Adrenal gland (tissue), 9 donors: ENCODE measurements at regions not wholly inside any gene's neighbourhood (a gene's known extent, or its start where the extent isn't known, plus 50 kb on each side); places are given as distances from the start of the nearest gene placed in this dataset.

Source experiments
- DNase-seq, 7 donors: peaks; one replicate each; pipeline ENCODE4 v3.0.0-alpha.2; 2019 to 2020
- H3K27ac ChIP-seq, 5 donors: fragments of 200-600 bp; sonication (generic) in 4 of 5; 1 replicate in 3 of 5; 2 replicates in 2 of 5; pipeline versions ENCODE4 v1.5.1 to v1.8.0; 2016 to 2020; ENCODE audit warnings: mild to moderate bottlenecking in 1 of 5
- H3K27me3 ChIP-seq: fragments of 200-600 bp; 2 replicates; pipeline ENCODE4 v1.8.0; 2021
- H3K36me3 ChIP-seq, 2 donors: fragments of 200-600 bp; replicated peaks in 1 of 2; 1 replicate in 1 of 2; 2 replicates in 1 of 2; pipeline versions ENCODE4 v1.5.1 to v1.8.0; 2018 to 2022
- H3K4me1 ChIP-seq, 2 donors: fragments of 200-600 bp; replicated peaks in 1 of 2; 1 replicate in 1 of 2; 2 replicates in 1 of 2; pipeline versions ENCODE4 v1.5.1 to v1.8.0; 2018 to 2021
- H3K4me3 ChIP-seq, 4 donors: fragments of 200-600 bp; sonication (generic) in 3 of 4; one replicate each; pipeline ENCODE4 v1.5.1; 2016 to 2018
- H3K9me3 ChIP-seq, 3 donors: fragments of 200-600 bp; sonication (generic) in 1 of 3; replicated peaks in 1 of 3; 1 replicate in 2 of 3; 2 replicates in 1 of 3; pipeline versions ENCODE4 v1.5.1 to v1.8.0; 2016 to 2021
- POLR2A ChIP-seq, 2 donors: fragments of 450-650 bp; IDR thresholded peaks; one replicate each; pipeline ENCODE4 v1.6.1; 2017; ENCODE audit warnings: antibody characterized with exemption in 2 of 2, mild to moderate bottlenecking in 2 of 2, moderate library complexity in 1 of 2
- WGBS, 4 donors: extraction: QIAGEN DNeasy Blood & Tissue Kit in 2 of 4; methylation state at CpG; one replicate each; pipeline versions ENCODE4 v1.1.5 to v1.1.7; 2013 to 2017; 5-methylcytosine and 5-hydroxymethylcytosine counted together
- intact Hi-C, 2 donors: fragments of 100-400 bp; cut with DNase I; formaldehyde crosslinking; loops; one replicate each; pipeline versions ENCODE4 v1.14.1 to v1.15.0; 2022 to 2023
- TF ChIP-seq, protein P1 (sequence below), 6 experiments: fragments of 450-650 bp in 4 of 6; fragments of 200-600 bp in 2 of 6; sonication (generic) in 1 of 6; IDR thresholded peaks; 1 replicate in 5 of 6; 2 replicates in 1 of 6; pipeline versions ENCODE4 v1.5.1 to v1.8.0; 2016 to 2021; ENCODE audit warnings: antibody characterized with exemption in 6 of 6, mild to moderate bottlenecking in 2 of 6, moderate library complexity in 1 of 6
- donor health status: healthy with polysubstance abuse.
- donor health status: Bipolar disorder and iron deficiency.
- donor health status: DM: yes; HTN: yes; CAD: no.
- donor health status: DM: no; HTN: no; CAD: no.
- donor health status: DM: no; HTN: no; CAD: no.

DNA sequence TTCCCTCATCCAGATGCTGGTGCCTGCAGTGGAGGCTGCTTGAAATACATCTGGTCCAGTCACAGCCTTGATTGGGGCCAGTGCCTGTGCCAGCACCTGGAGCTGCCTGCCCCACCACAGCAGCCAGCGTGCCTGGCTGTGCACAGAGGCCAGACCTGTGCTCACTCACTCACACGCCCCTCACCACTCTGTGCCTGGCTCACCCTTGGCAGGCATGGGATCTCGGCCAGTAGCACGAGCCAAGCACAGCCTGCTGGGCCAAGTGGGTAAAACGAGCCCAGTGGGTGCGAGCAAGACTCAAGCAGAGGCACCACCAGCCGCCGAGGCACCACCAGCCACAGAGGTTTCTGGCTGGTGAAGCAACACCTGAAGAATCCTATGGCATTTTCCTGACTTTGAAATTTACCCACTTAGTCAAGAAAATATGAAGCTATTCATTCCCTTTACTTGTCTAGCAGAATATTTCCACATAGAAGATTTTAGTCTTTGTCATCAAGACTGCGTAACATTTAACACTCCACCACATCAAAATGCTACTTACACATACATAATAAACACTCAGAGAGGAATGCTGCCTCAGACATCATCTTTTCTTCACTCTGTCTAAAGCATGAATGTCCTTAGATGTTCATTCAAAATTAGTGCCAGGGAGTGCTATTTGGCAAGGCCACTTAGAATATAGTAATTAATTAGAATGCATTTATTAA is 424.3 kb upstream of the FAT3 start:
- intact Hi-C loops, result no loop called here
- DNase-seq, result no peak
- Histone ChIP-seq H3K4me3 (no peak overlapping the region), H3K9me3 (no peaks in the 10 kb centered on the region), H3K36me3 (no peaks in the 10 kb centered on the region), H3K27ac (no peak overlapping the region), H3K4me1 (peaks cover 0 to 2% of the 10 kb centered on the region in 2 donors), H3K27me3 (no peaks in the 10 kb centered on the region)
- WGBS, 4 donors, result 83 to 85% (median 84%) methylated on average over 2 to 9 of the region's 9 CpGs
- TF ChIP-seq, protein P1, sequence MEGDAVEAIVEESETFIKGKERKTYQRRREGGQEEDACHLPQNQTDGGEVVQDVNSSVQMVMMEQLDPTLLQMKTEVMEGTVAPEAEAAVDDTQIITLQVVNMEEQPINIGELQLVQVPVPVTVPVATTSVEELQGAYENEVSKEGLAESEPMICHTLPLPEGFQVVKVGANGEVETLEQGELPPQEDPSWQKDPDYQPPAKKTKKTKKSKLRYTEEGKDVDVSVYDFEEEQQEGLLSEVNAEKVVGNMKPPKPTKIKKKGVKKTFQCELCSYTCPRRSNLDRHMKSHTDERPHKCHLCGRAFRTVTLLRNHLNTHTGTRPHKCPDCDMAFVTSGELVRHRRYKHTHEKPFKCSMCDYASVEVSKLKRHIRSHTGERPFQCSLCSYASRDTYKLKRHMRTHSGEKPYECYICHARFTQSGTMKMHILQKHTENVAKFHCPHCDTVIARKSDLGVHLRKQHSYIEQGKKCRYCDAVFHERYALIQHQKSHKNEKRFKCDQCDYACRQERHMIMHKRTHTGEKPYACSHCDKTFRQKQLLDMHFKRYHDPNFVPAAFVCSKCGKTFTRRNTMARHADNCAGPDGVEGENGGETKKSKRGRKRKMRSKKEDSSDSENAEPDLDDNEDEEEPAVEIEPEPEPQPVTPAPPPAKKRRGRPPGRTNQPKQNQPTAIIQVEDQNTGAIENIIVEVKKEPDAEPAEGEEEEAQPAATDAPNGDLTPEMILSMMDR (IDR thresholded peaks at IDR 0.05), result no peak
- TF ChIP-seq POLR2A (IDR thresholded peaks at IDR 0.05), result no peak

DNA sequence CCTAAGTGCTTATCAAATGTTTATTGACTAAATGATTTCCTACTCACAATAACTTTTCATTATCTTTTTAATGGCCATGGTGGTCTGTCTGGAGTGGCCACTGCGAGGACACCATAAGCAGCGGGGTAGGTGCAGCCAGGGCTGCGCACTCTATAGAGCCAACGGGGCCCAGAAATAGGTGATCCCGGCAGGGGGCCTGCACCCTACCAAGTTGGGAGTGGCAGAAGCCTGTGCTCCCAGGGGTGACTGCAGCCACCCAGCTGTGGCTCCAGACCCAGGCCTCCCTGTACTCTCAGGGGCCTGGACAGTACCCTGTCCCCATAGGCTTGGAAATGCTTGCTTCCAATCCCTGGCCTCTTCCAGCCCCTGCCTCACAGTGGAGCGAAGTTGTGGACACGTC is 426.4 kb upstream of the FAT3 start:
- no peak for TF ChIP-seq POLR2A (IDR thresholded peaks at IDR 0.05)
- TF ChIP-seq, protein P1 (IDR thresholded peaks at IDR 0.05), result no peak
- intact Hi-C loops, result no loop called here
- no peaks in the 10 kb centered on the region for H3K27me3 ChIP-seq
- peaks cover 0 to 5% of the 10 kb centered on the region in 2 donors for H3K4me1 ChIP-seq
- no peak for DNase-seq
- no peak overlapping the region for H3K4me3 ChIP-seq
- H3K36me3 ChIP-seq, result no peaks in the 10 kb centered on the region
- H3K9me3 ChIP-seq, result no peaks in the 10 kb centered on the region
- H3K27ac ChIP-seq, result no peak overlapping the region
- WGBS, 4 donors, result 82 to 92% (median 86%) methylated on average over 6 to 7 of the region's 7 CpGs

DNA sequence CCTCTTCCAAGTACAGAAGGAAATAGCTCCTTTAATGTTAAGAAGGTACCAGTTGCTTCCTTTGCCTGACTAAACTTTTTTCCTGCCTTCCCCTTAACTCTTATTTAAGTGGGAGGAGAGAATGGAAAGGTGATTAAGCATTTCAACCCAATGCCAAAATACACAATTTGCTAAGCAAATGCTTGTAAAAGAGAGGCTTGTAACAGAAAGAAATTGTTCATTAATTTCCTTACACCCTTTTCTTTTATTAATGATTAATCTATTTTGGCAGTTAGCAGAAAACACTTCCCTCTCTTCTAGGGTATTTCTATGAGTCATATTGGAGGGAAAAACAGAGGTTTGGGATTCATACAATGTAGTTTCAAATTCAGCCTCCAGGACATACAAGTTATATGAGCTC is 427.6 kb upstream of the FAT3 start:
- H3K36me3 ChIP-seq, result no peaks in the 10 kb centered on the region
- no peak overlapping the region for H3K4me3 ChIP-seq
- intact Hi-C loops, result no loop called here
- H3K9me3 ChIP-seq, result no peaks in the 10 kb centered on the region
- no peak for DNase-seq
- peaks cover 0 to 5% of the 10 kb centered on the region in 2 donors for H3K4me1 ChIP-seq
- no peaks in the 10 kb centered on the region for H3K27me3 ChIP-seq
- no peak overlapping the region for H3K27ac ChIP-seq
- TF ChIP-seq, protein P1 (IDR thresholded peaks at IDR 0.05), result no peak
- TF ChIP-seq POLR2A (IDR thresholded peaks at IDR 0.05), result no peak

DNA sequence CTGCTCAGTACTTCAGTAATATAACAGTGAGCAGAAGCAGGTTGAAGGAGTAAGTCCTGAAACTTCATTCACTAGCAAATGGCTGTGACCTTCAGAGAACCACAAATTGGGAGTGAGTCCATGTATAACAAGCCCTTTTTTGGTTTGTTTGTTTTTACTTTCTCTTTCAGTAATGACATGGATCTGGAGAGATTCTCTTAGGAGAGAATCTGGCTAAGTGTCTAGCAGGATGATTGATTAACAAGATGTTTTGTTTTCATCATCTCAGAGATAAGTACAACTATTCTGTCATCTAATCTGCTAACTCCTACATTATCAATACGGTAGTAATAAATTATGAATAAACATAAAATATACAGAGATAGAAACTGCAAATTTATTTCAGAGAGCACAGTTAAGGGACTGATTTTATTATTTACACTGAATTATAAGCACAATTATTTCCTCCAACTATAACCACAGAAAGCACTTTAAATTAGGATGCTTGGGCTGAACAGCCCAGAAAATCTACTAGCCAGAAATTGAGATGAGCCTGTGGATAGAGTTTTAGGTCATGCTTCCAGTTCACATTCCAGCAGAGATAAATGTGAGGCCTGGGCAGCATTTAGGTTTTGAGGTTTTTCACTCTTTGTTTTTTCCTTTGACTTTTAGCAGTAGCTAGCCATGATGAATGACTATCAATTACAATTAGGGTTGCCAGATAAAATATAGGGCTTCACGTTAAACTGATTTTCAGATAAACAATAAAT is 429.3 kb upstream of the FAT3 start:
- Histone ChIP-seq H3K27ac (no peak overlapping the region), H3K4me3 (no peak overlapping the region), H3K36me3 (no peaks in the 10 kb centered on the region), H3K27me3 (no peaks in the 10 kb centered on the region), H3K9me3 (no peaks in the 10 kb centered on the region), H3K4me1 (peaks cover 0 to 5% of the 10 kb centered on the region in 2 donors)
- WGBS, 4 donors, result 28 to 37% (median 34%) methylated on average over 2 of the region's 2 CpGs
- intact Hi-C loops, result no loop called here
- no peak for DNase-seq
- no peak for TF ChIP-seq POLR2A (IDR thresholded peaks at IDR 0.05)
- TF ChIP-seq, protein P1 (IDR thresholded peaks at IDR 0.05), result no peak
